ENCODE measurements at regions not wholly inside any gene's neighbourhood (a gene's known extent, or its start where the extent isn't known, plus 50 kb on each side); places are given as distances from the start of the nearest gene placed in this dataset.

DNA sequence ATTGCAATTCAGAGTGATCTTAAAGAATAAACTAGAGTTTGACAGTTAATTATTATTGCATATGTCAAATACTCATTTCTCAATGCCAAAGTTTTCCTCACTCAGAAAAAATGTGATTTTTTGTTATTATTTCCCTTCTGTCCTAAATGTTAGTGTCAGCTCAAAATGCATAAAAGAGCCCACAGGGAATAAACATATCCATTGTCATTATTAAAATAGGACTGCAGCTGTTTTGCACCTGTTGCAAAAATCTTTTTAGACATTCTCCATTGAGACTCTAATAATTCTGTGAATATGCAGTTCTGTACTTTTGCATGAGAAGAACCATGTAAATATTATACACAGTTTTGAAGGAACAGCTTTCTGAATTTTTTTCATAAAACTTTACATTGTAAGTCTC is 540.0 kb upstream of the SLC39A10 start:
- TF ChIP-seq ZBTB7A (IDR thresholded peaks at IDR 0.05; ENCODE audit: low read depth): no peak
- TF ChIP-seq EGR1 (IDR thresholded peaks at IDR 0.05): no peak
- no peak for TF ChIP-seq FOXM1 (IDR thresholded peaks at IDR 0.05; ENCODE audit: borderline replicate concordance, low read depth)
- TF ChIP-seq CEBPB (IDR thresholded peaks at IDR 0.05): no peak
- TF ChIP-seq, protein P1, sequence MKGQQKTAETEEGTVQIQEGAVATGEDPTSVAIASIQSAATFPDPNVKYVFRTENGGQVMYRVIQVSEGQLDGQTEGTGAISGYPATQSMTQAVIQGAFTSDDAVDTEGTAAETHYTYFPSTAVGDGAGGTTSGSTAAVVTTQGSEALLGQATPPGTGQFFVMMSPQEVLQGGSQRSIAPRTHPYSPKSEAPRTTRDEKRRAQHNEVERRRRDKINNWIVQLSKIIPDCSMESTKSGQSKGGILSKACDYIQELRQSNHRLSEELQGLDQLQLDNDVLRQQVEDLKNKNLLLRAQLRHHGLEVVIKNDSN (IDR thresholded peaks at IDR 0.05): no peak
- no peak for TF ChIP-seq TAF1 (IDR thresholded peaks at IDR 0.05; ENCODE audit: low read depth)
- TF ChIP-seq EP300 (IDR thresholded peaks at IDR 0.05; ENCODE audit: borderline replicate concordance): no peak
- no peak for TF ChIP-seq YY1 (IDR thresholded peaks at IDR 0.05; ENCODE audit: low read depth)

DNA sequence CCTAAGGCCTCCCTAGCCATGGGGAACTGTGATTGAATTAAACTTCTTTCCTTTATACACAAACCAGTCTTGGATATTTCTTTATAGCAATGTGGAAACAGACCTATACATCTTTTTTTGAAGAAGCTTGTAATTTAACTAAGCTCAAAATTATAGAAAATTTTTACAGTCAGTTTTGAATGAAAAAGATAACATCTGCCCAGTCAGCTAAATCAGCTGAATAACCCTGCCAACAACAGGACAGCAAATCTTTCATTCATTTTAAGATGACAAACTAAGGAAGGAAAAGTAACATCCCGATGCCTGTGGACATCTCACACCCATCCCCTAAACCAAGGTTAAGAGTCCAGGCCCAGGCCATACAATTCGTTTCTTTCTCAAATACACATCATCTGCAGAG is 541.3 kb upstream of the SLC39A10 start:
- TF ChIP-seq TAF1 (IDR thresholded peaks at IDR 0.05; ENCODE audit: low read depth): no peak
- no peak for TF ChIP-seq TEAD4 (IDR thresholded peaks at IDR 0.05)
- TF ChIP-seq CREB1 (IDR thresholded peaks at IDR 0.05; ENCODE audit: low read depth): no peak
- TF ChIP-seq RAD21 (IDR thresholded peaks at IDR 0.05; ENCODE audit: low read depth): no peak
- TF ChIP-seq NFIC (IDR thresholded peaks at IDR 0.05): no peak
- TF ChIP-seq TCF12 (IDR thresholded peaks at IDR 0.05; ENCODE audit: low read depth): no peak
- TF ChIP-seq, protein P1 (IDR thresholded peaks at IDR 0.05): no peak
- no peak for TF ChIP-seq CEBPB (IDR thresholded peaks at IDR 0.05)

DNA sequence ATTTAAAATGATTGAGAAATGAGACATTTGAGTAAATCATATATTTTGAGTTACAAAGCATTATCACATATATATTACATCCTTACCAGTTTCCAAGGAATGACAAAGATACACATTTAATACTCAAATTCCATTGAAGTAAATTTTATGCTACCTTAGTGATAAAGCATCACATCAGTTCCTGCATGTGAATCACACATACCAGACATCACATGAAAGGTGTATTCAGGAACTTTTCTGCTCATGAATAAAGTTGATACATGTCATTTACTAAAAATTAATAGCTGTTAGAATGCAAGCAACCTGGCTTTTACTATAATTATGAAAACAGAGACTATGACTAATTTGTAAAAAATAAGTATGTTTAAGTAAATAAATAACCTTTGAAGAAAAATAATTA is 548.8 kb upstream of the SLC39A10 start:
- no peak for TF ChIP-seq ZBTB7A (IDR thresholded peaks at IDR 0.05; ENCODE audit: low read depth)
- no peak for TF ChIP-seq EGR1 (IDR thresholded peaks at IDR 0.05)

DNA sequence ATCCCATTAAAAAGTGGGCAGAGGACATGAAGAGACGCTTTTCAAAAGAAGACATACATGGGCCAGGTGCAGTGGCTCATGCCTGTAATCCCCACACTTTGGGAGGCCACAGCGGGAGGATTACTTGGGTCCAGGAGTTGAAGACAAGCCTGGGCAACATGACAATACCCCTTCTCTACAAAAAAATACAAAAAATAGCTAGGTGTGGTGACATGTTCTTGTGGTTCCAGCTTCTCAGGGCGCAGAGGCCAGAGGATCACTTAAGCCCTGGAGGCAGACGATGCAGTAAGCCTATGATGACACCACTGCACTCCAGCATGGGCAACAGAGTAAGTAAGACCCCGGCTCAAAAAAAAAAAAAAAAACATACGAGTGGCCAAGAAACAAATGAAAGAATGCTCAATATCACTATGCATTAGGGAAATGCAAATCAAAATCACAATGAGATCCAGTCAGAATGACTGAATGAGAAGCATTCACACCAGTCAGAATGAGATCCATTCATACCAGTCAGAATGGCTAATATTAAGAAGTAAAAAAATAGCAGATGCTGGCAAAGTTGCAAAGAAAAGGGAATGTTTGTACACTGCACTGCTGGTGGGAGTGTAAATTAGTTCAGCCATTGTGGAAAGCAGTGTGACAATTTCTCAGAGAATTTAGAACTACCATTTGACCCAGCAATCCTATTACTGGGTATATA is 550.2 kb upstream of the SLC39A10 start:
- TF ChIP-seq, protein P2, sequence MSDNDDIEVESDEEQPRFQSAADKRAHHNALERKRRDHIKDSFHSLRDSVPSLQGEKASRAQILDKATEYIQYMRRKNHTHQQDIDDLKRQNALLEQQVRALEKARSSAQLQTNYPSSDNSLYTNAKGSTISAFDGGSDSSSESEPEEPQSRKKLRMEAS (IDR thresholded peaks at IDR 0.05): no peak
- TF ChIP-seq CEBPB (IDR thresholded peaks at IDR 0.05): no peak
- no peak for TF ChIP-seq RAD21 (IDR thresholded peaks at IDR 0.05; ENCODE audit: low read depth)
- no peak for TF ChIP-seq YY1 (IDR thresholded peaks at IDR 0.05; ENCODE audit: low read depth)
- no peak for TF ChIP-seq NFIC (IDR thresholded peaks at IDR 0.05)
- TF ChIP-seq, protein P3, sequence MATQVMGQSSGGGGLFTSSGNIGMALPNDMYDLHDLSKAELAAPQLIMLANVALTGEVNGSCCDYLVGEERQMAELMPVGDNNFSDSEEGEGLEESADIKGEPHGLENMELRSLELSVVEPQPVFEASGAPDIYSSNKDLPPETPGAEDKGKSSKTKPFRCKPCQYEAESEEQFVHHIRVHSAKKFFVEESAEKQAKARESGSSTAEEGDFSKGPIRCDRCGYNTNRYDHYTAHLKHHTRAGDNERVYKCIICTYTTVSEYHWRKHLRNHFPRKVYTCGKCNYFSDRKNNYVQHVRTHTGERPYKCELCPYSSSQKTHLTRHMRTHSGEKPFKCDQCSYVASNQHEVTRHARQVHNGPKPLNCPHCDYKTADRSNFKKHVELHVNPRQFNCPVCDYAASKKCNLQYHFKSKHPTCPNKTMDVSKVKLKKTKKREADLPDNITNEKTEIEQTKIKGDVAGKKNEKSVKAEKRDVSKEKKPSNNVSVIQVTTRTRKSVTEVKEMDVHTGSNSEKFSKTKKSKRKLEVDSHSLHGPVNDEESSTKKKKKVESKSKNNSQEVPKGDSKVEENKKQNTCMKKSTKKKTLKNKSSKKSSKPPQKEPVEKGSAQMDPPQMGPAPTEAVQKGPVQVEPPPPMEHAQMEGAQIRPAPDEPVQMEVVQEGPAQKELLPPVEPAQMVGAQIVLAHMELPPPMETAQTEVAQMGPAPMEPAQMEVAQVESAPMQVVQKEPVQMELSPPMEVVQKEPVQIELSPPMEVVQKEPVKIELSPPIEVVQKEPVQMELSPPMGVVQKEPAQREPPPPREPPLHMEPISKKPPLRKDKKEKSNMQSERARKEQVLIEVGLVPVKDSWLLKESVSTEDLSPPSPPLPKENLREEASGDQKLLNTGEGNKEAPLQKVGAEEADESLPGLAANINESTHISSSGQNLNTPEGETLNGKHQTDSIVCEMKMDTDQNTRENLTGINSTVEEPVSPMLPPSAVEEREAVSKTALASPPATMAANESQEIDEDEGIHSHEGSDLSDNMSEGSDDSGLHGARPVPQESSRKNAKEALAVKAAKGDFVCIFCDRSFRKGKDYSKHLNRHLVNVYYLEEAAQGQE (IDR thresholded peaks at IDR 0.05; ENCODE audit: low read depth): no peak
- TF ChIP-seq TAF1 (IDR thresholded peaks at IDR 0.05; ENCODE audit: low read depth): no peak
- no peak for TF ChIP-seq EGR1 (IDR thresholded peaks at IDR 0.05)
- TF ChIP-seq, protein P1 (IDR thresholded peaks at IDR 0.05): no peak
- no peak for TF ChIP-seq ZBTB7A (IDR thresholded peaks at IDR 0.05; ENCODE audit: low read depth)
- no peak for TF ChIP-seq TCF12 (IDR thresholded peaks at IDR 0.05; ENCODE audit: low read depth)
- no peak for TF ChIP-seq CREB1 (IDR thresholded peaks at IDR 0.05; ENCODE audit: low read depth)

DNA sequence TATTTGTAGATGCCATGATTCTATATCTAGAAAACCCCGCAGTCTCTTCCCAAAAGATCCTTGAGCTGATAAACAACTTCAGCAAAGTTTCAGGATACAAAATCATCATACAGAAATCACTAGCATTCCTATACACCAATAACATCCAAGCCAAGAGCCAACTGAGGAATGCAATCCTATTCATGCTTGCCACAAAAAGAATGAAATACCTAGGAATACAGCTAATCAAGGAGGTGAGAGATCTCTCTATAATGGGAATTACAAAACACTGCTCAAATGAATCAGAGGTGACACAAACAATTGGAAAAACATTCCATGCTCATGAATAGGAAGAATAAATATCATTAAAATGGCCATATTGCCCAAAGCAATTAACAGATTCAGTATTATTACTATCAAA is 551.4 kb upstream of the SLC39A10 start:
- TF ChIP-seq, protein P3 (IDR thresholded peaks at IDR 0.05; ENCODE audit: low read depth): no peak
- TF ChIP-seq CEBPB (IDR thresholded peaks at IDR 0.05) (no peak), CREB1 (IDR thresholded peaks at IDR 0.05; ENCODE audit: low read depth) (no peak), EP300 (IDR thresholded peaks at IDR 0.05; ENCODE audit: borderline replicate concordance) (no peak), NFIC (IDR thresholded peaks at IDR 0.05) (no peak), TCF12 (IDR thresholded peaks at IDR 0.05; ENCODE audit: low read depth) (no peak), FOXM1 (IDR thresholded peaks at IDR 0.05; ENCODE audit: borderline replicate concordance, low read depth) (no peak), RAD21 (IDR thresholded peaks at IDR 0.05; ENCODE audit: low read depth) (no peak), YY1 (IDR thresholded peaks at IDR 0.05; ENCODE audit: low read depth) (no peak), TEAD4 (IDR thresholded peaks at IDR 0.05) (no peak), EGR1 (IDR thresholded peaks at IDR 0.05) (no peak), TAF1 (IDR thresholded peaks at IDR 0.05; ENCODE audit: low read depth) (no peak), ZBTB7A (IDR thresholded peaks at IDR 0.05; ENCODE audit: low read depth) (no peak)
- TF ChIP-seq, protein P1 (IDR thresholded peaks at IDR 0.05): no peak
- TF ChIP-seq, protein P2 (IDR thresholded peaks at IDR 0.05): no peak
